GM21515 (cell line): ENCODE measurements at regions not wholly inside any gene's neighbourhood (a gene's known extent, or its start where the extent isn't known, plus 50 kb on each side); places are given as distances from the start of the nearest gene placed in this dataset.

Experiments
- ATAC-seq: cut with Tn5 transposase; IDR thresholded peaks from one replicate; pipeline ENCODE4 v1.9.1; 2021; ENCODE audit not compliant: unreplicated experiment

- no peak for ATAC-seq
Measured at GRCh38 chr2:40783704-40784103, 331.8 kb upstream of the SLC8A1 start.

- ATAC-seq = no peak
Measured at GRCh38 chr2:40786636-40787035, 334.7 kb upstream of the SLC8A1 start.

- no peak for ATAC-seq
Measured at GRCh38 chr2:40797120-40797519, 345.2 kb upstream of the SLC8A1 start.

- ATAC-seq = no peak
Measured at GRCh38 chr2:40803900-40804299, 352.0 kb upstream of the SLC8A1 start.

GRCh38 chr2:40809156-40809555, 357.3 kb upstream of the SLC8A1 start:
- ATAC-seq = no peak

GRCh38 chr2:40814616-40815015, 362.7 kb upstream of the SLC8A1 start:
- ATAC-seq = no peak

- no peak for ATAC-seq
Measured at GRCh38 chr2:40820319-40820718, 368.4 kb upstream of the SLC8A1 start.

- no peak for ATAC-seq
Measured at GRCh38 chr2:40823478-40823877, 371.6 kb upstream of the SLC8A1 start.

GRCh38 chr2:40824278-40824677, 372.4 kb upstream of the SLC8A1 start:
- ATAC-seq = no peak

- ATAC-seq = no peak
Measured at GRCh38 chr2:40827392-40827791, 375.5 kb upstream of the SLC8A1 start.

GRCh38 chr2:40831321-40831873, 379.5 kb upstream of the SLC8A1 start:
- ATAC-seq = no peak

- no peak for ATAC-seq
Measured at GRCh38 chr2:40841856-40842255, 390.0 kb upstream of the SLC8A1 start.

GRCh38 chr2:40844353-40845277, 392.7 kb upstream of the SLC8A1 start:
- ATAC-seq = no peak

- no peak for ATAC-seq
Measured at GRCh38 chr2:40851661-40852060, 399.8 kb upstream of the SLC8A1 start.

GRCh38 chr2:40859617-40860016, 407.7 kb upstream of the SLC8A1 start:
- no peak for ATAC-seq

GRCh38 chr2:40867829-40868228, 415.9 kb upstream of the SLC8A1 start:
- no peak for ATAC-seq

- ATAC-seq = no peak
Measured at GRCh38 chr2:40872580-40872979, 420.7 kb upstream of the SLC8A1 start.

GRCh38 chr2:40874380-40874779, 422.5 kb upstream of the SLC8A1 start:
- no peak for ATAC-seq

GRCh38 chr2:40877734-40878288, 425.9 kb upstream of the SLC8A1 start:
- ATAC-seq = no peak

GRCh38 chr2:40879305-40879704, 427.4 kb upstream of the SLC8A1 start:
- ATAC-seq = no peak

GRCh38 chr2:40886100-40886499, 434.2 kb upstream of the SLC8A1 start:
- ATAC-seq = no peak

- ATAC-seq = no peak
Measured at GRCh38 chr2:40886655-40887054, 434.8 kb upstream of the SLC8A1 start.
